C4-2B (cell line): ENCODE measurements at regions not wholly inside any gene's neighbourhood (a gene's known extent, or its start where the extent isn't known, plus 50 kb on each side); places are given as distances from the start of the nearest gene placed in this dataset.

Source experiments
- H3K27ac ChIP-seq: fragments of 450-650 bp; 2 replicates; pipeline ENCODE4 v1.5.1; 2017
- ZFX ChIP-seq: fragments of 450-650 bp; IDR thresholded peaks from 2 replicates; pipeline ENCODE4 v1.6.1; 2017
- TF ChIP-seq, protein P1 (sequence below): fragments of 450-650 bp; conservative IDR thresholded peaks from 2 replicates; pipeline ENCODE4 v1.5.1; 2017; ENCODE audit warnings: mild to moderate bottlenecking

DNA sequence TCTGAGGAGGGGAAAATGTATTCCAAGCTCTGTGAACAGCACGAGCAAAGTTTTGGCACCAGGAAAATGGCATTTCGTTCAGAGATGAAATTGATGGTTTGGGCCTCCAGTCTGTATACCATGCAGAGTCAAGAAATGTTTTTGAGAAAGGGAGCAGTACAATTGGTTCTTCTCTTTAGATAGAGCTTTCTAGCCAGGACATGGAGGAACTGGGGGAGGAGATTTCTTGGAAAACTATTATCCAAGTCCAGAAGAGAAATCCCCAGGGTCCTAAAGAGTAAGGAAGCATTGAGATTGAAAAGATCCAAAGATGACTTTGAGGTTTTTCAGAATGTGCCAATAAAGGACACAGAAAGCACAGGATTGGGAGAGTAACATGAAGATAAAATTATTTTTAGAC lies 432.4 kb downstream of the TNS1 start:
- no peak overlapping the region for H3K27ac ChIP-seq
- TF ChIP-seq, protein P1, sequence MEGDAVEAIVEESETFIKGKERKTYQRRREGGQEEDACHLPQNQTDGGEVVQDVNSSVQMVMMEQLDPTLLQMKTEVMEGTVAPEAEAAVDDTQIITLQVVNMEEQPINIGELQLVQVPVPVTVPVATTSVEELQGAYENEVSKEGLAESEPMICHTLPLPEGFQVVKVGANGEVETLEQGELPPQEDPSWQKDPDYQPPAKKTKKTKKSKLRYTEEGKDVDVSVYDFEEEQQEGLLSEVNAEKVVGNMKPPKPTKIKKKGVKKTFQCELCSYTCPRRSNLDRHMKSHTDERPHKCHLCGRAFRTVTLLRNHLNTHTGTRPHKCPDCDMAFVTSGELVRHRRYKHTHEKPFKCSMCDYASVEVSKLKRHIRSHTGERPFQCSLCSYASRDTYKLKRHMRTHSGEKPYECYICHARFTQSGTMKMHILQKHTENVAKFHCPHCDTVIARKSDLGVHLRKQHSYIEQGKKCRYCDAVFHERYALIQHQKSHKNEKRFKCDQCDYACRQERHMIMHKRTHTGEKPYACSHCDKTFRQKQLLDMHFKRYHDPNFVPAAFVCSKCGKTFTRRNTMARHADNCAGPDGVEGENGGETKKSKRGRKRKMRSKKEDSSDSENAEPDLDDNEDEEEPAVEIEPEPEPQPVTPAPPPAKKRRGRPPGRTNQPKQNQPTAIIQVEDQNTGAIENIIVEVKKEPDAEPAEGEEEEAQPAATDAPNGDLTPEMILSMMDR, result no peak
- TF ChIP-seq ZFX, result no peak

DNA sequence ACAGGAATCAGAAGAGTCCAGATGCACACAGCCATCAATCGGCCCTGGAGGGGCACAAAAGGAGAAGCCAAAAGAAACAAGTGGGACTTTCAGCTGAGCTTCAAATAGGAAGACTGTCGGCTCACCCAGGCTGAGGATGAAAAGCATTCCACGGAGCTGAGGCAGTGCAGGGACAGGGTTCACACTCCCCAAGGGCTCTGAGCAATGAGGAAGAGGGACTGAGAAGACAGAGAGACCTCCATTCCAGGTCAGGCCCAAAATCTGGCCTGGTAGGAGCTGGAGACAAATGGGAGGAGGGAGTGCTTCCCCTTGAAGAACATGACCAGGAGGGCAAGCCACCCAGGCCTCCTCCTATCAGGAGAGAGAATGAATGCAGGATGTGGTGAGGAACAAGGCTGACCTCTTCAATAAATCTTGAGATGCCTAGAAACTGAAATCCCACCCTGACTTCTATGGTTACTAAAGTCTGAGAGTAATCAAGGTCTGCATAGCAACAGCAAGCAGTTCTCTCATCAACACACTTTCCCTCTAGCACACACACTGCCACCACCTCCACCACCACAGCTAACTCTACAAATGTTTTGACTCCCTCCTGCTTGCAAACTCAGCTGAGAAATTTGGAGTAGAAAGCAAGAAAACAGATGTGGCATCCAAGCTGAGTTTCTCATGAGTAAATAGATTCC lies 434.4 kb downstream of the TNS1 start:
- no peak for TF ChIP-seq ZFX
- TF ChIP-seq, protein P1, result no peak
- H3K27ac ChIP-seq, result no peak overlapping the region

DNA sequence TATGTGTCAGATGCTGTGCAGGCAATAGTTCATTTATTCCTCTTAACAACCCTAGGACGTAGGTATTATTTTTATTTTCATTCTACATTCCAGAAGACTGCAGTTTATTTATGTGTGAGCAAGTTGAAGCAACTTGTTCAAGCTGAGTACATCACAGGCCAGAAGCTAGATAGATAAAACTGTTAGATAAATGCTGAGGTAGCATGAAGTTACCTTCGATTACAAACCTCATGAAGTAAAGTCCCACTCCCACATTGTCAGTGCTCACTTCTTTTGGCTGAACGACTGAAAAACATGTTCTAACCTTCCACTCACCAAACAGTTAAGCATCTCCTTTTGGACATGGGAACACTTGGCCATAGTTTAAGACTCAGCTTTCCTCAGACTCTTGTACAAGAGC lies 439.2 kb downstream of the TNS1 start:
- TF ChIP-seq, protein P1, result no peak
- TF ChIP-seq ZFX, result no peak
- H3K27ac ChIP-seq, result no peak overlapping the region

DNA sequence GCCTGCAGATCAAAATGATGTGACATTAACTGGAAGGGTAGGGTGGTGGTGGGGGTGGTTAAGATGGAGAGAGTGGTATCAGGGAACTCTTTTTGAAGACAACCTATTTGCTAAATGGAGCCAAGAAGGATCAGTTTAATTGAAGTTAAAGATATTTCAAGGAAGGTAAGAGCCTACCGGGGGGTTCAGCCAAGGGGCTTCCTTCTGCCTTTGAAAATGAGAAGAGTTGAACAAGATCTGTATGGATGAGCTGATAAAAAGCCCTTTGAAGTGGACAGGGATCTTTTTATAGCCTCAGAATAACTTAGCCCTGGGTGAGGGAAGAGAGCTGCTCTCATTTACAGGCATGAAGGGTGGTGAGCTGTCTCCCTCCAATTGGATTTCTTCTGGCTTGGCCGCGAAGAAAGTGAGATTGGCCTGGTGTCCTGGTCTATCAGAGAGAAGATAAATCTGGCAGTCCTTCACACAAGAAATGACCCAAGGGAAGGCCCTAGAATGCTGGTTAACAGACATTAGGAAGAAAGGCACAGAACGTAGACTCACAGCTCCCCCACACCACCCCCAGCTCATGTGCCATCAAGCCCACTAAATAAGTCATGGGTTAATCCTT lies 439.8 kb downstream of the TNS1 start:
- no peak for TF ChIP-seq ZFX
- no peak overlapping the region for H3K27ac ChIP-seq

DNA sequence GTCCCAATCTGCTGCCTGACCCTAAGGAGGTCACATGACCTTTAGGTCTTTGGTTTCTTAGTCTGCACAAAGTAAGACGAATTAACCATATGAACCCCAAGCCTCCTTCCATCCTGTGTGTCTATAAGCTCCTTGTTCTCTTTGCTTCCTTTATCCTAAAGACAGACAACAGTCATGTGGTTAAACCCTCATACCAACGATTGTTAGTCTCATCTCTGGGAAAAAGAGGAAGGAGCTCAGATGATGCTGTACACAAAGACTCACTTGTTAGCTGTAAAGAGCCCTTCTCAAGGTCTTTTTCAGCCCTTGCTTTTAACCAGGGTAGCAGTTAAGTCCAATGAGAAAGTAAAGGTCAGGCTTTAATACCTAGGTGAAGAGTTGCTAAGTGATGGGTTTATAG lies 443.7 kb downstream of the TNS1 start:
- TF ChIP-seq, protein P1, result no peak
- no peak for TF ChIP-seq ZFX
- no peak overlapping the region for H3K27ac ChIP-seq

DNA sequence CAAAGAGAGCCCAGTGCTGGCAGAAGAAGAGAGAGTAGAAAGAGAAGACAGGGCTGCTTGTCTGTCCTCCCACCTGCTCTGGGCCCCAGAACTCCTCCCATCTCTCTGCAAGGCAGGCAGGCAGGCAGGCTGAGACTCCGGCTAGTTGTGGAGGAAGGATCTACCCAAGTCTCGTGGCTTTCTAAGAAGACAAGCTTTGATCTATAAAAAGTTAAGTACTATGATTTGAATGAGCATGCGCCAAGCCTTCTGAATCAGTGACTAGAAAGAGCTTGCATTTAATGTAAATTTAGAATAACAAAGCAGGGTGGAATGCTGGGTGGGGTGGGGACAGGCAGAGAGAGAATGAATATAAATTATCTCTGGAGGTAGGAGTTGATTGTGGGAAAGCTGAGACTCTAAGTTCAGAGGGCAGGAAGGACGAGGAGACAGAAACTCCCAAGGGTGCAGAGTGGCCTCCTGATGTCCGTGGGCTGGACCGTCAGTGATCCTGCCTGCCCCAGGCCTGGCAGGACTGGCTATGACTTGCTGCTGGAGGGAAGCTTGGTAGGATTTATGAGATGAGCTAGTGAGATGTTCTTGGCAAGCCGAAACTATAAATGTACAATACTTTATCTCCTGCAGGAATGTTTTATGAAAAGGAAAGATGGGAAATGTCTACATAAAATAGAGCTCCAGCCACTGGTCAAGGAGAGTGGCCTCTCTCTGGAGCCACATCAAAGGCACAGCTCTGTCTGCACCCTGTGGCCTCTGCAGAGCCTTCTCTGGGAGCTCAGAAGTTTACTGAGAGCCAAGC lies 447.5 kb downstream of the TNS1 start:
- no peak overlapping the region for H3K27ac ChIP-seq
- TF ChIP-seq ZFX, result no peak
- TF ChIP-seq, protein P1, result no peak

DNA sequence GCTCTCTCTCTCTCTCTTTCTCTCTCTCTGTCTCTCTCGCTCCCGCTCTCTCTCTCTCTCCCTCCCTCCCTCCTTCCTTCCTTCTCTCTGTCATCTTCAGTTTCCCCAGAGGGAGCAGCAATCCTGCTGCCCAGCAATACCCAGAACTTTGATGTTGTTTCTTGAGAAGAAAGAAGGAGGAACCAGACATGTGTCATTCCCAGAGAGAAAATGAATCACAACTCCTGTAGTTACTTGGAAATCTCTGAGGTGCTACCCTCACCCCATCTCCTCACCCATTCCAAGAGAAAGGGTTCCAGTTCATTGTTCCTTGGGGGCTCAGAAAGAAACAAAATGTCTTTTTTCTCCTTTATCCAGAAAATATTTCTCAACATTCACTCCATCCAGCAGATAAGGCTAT lies 449.1 kb downstream of the TNS1 start:
- TF ChIP-seq, protein P1, result no peak
- TF ChIP-seq ZFX, result no peak

More for the DNA sequence above, 449.1 kb downstream of the TNS1 start:
- no peak overlapping the region for H3K27ac ChIP-seq
